ENCODE measurements at regions not wholly inside any gene's neighbourhood (a gene's known extent, or its start where the extent isn't known, plus 50 kb on each side); places are given as distances from the start of the nearest gene placed in this dataset.

- Histone ChIP-seq H3K27me3 (ENCODE audit: control insufficient read depth in 1 of 2, insufficient read depth in 2 of 2, low read length in 2 of 2) (no peaks in the 10 kb centered on the region; a peak in 1 of 5 replicates), H2AFZ (ENCODE audit: low read length) (no peak overlapping the region), H3K4me3 (replicated peaks in 1 of 3; ENCODE audit: insufficient read depth in 1 of 3, low read depth in 2 of 3, low read length in 3 of 3) (no peak overlapping the region), H3K79me2 (ENCODE audit: insufficient read depth, low read length) (no peaks in the 10 kb centered on the region), H3K27ac (ENCODE audit: extremely low read length, insufficient read depth, low read length) (no peak overlapping the region), H3K4me1 (ENCODE audit: insufficient read depth, low read length) (no peaks in the 10 kb centered on the region), H3K36me3 (replicated peaks in 1 of 2; ENCODE audit: control insufficient read depth in 1 of 2, insufficient read depth in 2 of 2, low read length in 2 of 2) (no peaks in the 10 kb centered on the region), H4K20me1 (ENCODE audit: insufficient read depth, low read length) (no peaks in the 10 kb centered on the region), H3K4me2 (ENCODE audit: low read depth, low read length) (no peak overlapping the region), H3K9me3 (ENCODE audit: low read length) (no peaks in the 10 kb centered on the region), H3K9ac (ENCODE audit: insufficient read depth, low read depth, low read length) (no peak overlapping the region)
- intact Hi-C loops (cut with micrococcal nuclease; ENCODE audit: unreplicated experiment) (no loop called here), in situ Hi-C loops (cut with HindIII; ENCODE audit: extremely low pct_ligation_motif_present, low pct_unique_long_range_greater_than_20kb) (no loop called here)
- no TSS peak for BruUV-seq (replicated peaks)
- POLR2A ChIA-PET, result no interaction called here
- WGBS (ENCODE audit: low lambda C conversion rate), result no CpG with 5 or more reads among the region's 2 CpGs
- no peak for DNase-seq (ENCODE audit: low spot score)
- CTCF ChIA-PET (ENCODE audit: low intra/inter-chr PET ratio, low total read pairs), result no interaction called here
- FAIRE-seq, result no peak
- ATAC-seq, result no peak
- TF ChIP-seq MAX (IDR thresholded peaks at IDR 0.05) (no peak), PLSCR1 (CRISPR knock-in tag; IDR thresholded peaks at IDR 0.05; ENCODE audit: borderline replicate concordance) (no peak), GATA4 (IDR thresholded peaks at IDR 0.05; ENCODE audit: borderline replicate concordance, low read depth) (no peak), ZNF615 (CRISPR knock-in tag; IDR thresholded peaks at IDR 0.05; ENCODE audit: borderline replicate concordance) (no peak)
These were observed 128.1 kb upstream of the HPF1 start for GRCh38 chr4:169885893-169886292.

GRCh38 chr4:169881769-169882168 lies 124.0 kb upstream of the HPF1 start:
- no peak for ATAC-seq
- no peaks in the 10 kb centered on the region; a peak in 1 of 5 replicates for H3K27me3 ChIP-seq (ENCODE audit: control insufficient read depth in 1 of 2, insufficient read depth in 2 of 2, low read length in 2 of 2)
- ChIA-PET POLR2A (no interaction called here), CTCF (ENCODE audit: low intra/inter-chr PET ratio, low total read pairs) (no interaction called here)
- H3K79me2 ChIP-seq (ENCODE audit: insufficient read depth, low read length), result no peaks in the 10 kb centered on the region
- WGBS (ENCODE audit: low lambda C conversion rate), result no CpG with 5 or more reads among the region's 1 CpG
- in situ Hi-C loops (cut with HindIII; ENCODE audit: extremely low pct_ligation_motif_present, low pct_unique_long_range_greater_than_20kb), result no loop called here
- no peaks in the 10 kb centered on the region for H4K20me1 ChIP-seq (ENCODE audit: insufficient read depth, low read length)
- no peak overlapping the region for H3K27ac ChIP-seq (ENCODE audit: extremely low read length, insufficient read depth, low read length)
- no peak overlapping the region for H2AFZ ChIP-seq (ENCODE audit: low read length)
- no peaks in the 10 kb centered on the region for H3K4me1 ChIP-seq (ENCODE audit: insufficient read depth, low read length)
- no peaks in the 10 kb centered on the region for H3K9me3 ChIP-seq (ENCODE audit: low read length)
- no peak for FAIRE-seq
- H3K9ac ChIP-seq (ENCODE audit: insufficient read depth, low read depth, low read length), result no peak overlapping the region
- no peak overlapping the region for H3K4me3 ChIP-seq (replicated peaks in 1 of 3; ENCODE audit: insufficient read depth in 1 of 3, low read depth in 2 of 3, low read length in 3 of 3)
- intact Hi-C loops (cut with micrococcal nuclease; ENCODE audit: unreplicated experiment), result no loop called here
- no peak overlapping the region for H3K4me2 ChIP-seq (ENCODE audit: low read depth, low read length)
- no peaks in the 10 kb centered on the region for H3K36me3 ChIP-seq (replicated peaks in 1 of 2; ENCODE audit: control insufficient read depth in 1 of 2, insufficient read depth in 2 of 2, low read length in 2 of 2)
- no TSS peak for BruUV-seq (replicated peaks)
- DNase-seq (ENCODE audit: low spot score), result no peak
- TF ChIP-seq CC2D1A (CRISPR knock-in tag; IDR thresholded peaks at IDR 0.05) (no peak), CBX2 (IDR thresholded peaks at IDR 0.05; ENCODE audit: low read depth, low read length) (no peak), CBX2 (CRISPR knock-in tag; IDR thresholded peaks at IDR 0.05; ENCODE audit: low read depth) (no peak), NFIC (IDR thresholded peaks at IDR 0.05; ENCODE audit: low read length) (no peak), ETS1 (CRISPR knock-in tag; IDR thresholded peaks at IDR 0.05) (no peak), ISX (CRISPR knock-in tag; conservative IDR thresholded peaks at IDR 0.05) (no peak), ZNF296 (CRISPR knock-in tag; conservative IDR thresholded peaks at IDR 0.05) (no peak), TERF1 (CRISPR knock-in tag; IDR thresholded peaks at IDR 0.05) (no peak), ZNF709 (CRISPR knock-in tag; IDR thresholded peaks at IDR 0.05) (no peak), ZNF572 (CRISPR knock-in tag; IDR thresholded peaks at IDR 0.05) (no peak), TRIM22 (IDR thresholded peaks at IDR 0.05) (no peak), ESRRA (CRISPR knock-in tag; IDR thresholded peaks at IDR 0.05; ENCODE audit: low read depth) (no peak), SP4 (CRISPR knock-in tag; IDR thresholded peaks at IDR 0.05) (no peak)

Data from HepG2 (cell line).